IMR-90 (cell line): ENCODE measurements at regions not wholly inside any gene's neighbourhood (a gene's known extent, or its start where the extent isn't known, plus 50 kb on each side); places are given as distances from the start of the nearest gene placed in this dataset.

Experiments used
- ATAC-seq: fragments of 200-7000 bp; cut with Tn5 transposase; 2 replicates; pipeline ENCODE4 v1.9.1; 2020; ENCODE audit warnings: low read depth, mild to moderate bottlenecking, moderate library complexity
- BruUV-seq: library from RNA; stranded (reverse); fragments of 400-500 nt; replicated peaks from 2 replicates; lab custom pipeline; 2021; lab: Mats Ljungman, UMichigan
- CTCF ChIA-PET: fragments of 300-600 bp; formaldehyde crosslinking; extraction: SDS; loops from one replicate; lab custom pipeline; 2021; ENCODE audit warnings: antibody characterized with exemption; lab: Yijun Ruan, JAX
- POLR2A ChIA-PET: fragments of 300-600 bp; sonication (Branson Sonifier 250); formaldehyde crosslinking; loops from one replicate; lab custom pipeline; 2022; ENCODE audit warnings: antibody characterized with exemption; ENCODE audit not compliant: unreplicated experiment; lab: Charles Lee
- DNase-seq: peaks from one replicate; pipeline ENCODE4 v3.0.0; 2013
- H2AFZ ChIP-seq: replicated peaks from 2 replicates; pipeline ENCODE3; 2013; ENCODE audit warnings: low read length, mild to moderate bottlenecking; ENCODE audit not compliant: poor library complexity
- H2AK5ac ChIP-seq: 2 replicates; pipeline ENCODE4 v1.6.1; 2013; ENCODE audit warnings: low read depth, low read length, inconsistent platforms
- H2AK9ac ChIP-seq: replicated peaks from 2 replicates; pipeline ENCODE3; 2013; ENCODE audit warnings: mild to moderate bottlenecking, low read depth, low read length, moderate library complexity; ENCODE audit not compliant: poor library complexity
- H2BK120ac ChIP-seq: 2 replicates; pipeline ENCODE4 v1.6.1; 2013; ENCODE audit warnings: low read depth, low read length, inconsistent platforms
- H2BK15ac ChIP-seq: 3 replicates; pipeline ENCODE4 v1.6.1; 2013; ENCODE audit warnings: low read depth, low read length, inconsistent platforms
- H2BK20ac ChIP-seq: 2 replicates; pipeline ENCODE4 v1.6.1; 2013; ENCODE audit warnings: low read depth, mild to moderate bottlenecking, inconsistent platforms, low read length, moderate library complexity
- H2BK5ac ChIP-seq: 2 replicates; pipeline ENCODE4 v1.6.1; 2013; ENCODE audit warnings: mild to moderate bottlenecking, low read depth, low read length, inconsistent platforms; ENCODE audit not compliant: poor library complexity, severe bottlenecking
- H3K14ac ChIP-seq: replicated peaks from 2 replicates; pipeline ENCODE4 v1.6.1; 2013; ENCODE audit warnings: low read depth, low read length, inconsistent platforms
- H3K18ac ChIP-seq: 2 replicates; pipeline ENCODE4 v1.6.1; 2013; ENCODE audit warnings: low read depth, low read length, control low read depth
- H3K23ac ChIP-seq: 2 replicates; pipeline ENCODE4 v1.6.1; 2013; ENCODE audit warnings: low read depth, low read length, inconsistent platforms
- H3K27ac ChIP-seq: 2 replicates; pipeline ENCODE4 v1.5.1; 2013; ENCODE audit warnings: mild to moderate bottlenecking, control low read depth, low read length; ENCODE audit not compliant: insufficient read depth
- H3K27me3 ChIP-seq: 2 replicates; pipeline ENCODE4 v1.6.1; 2013; ENCODE audit warnings: low read length; ENCODE audit not compliant: control insufficient read depth, insufficient read depth
- H3K36me3 ChIP-seq: 2 replicates; pipeline ENCODE4 v1.6.1; 2013; ENCODE audit warnings: low read length, mixed read lengths; ENCODE audit not compliant: control insufficient read depth, insufficient read depth
- H3K4ac ChIP-seq: 2 replicates; pipeline ENCODE4 v1.6.1; 2013; ENCODE audit warnings: low read depth, low read length, inconsistent platforms
- H3K4me1 ChIP-seq: 2 replicates; pipeline ENCODE4 v1.6.1; 2013; ENCODE audit warnings: low read length, mixed read lengths; ENCODE audit not compliant: control insufficient read depth, insufficient read depth
- H3K4me2 ChIP-seq: 2 replicates; pipeline ENCODE4 v1.6.1; 2013; ENCODE audit warnings: low read depth, mild to moderate bottlenecking, control low read depth, low read length, moderate library complexity
- H3K4me3 ChIP-seq: 2 replicates; pipeline ENCODE4 v1.5.1; 2013; ENCODE audit warnings: low read depth, mild to moderate bottlenecking, control low read depth, low read length, moderate library complexity; ENCODE audit not compliant: insufficient read depth
- H3K56ac ChIP-seq: 2 replicates; pipeline ENCODE4 v1.6.1; 2013; ENCODE audit warnings: low read length, inconsistent platforms; ENCODE audit not compliant: insufficient read depth; ENCODE audit errors: extremely low read depth
- H3K79me1 ChIP-seq, 2 experiments: 2 replicates each; pipeline ENCODE4 v1.6.1; 2013; ENCODE audit warnings: low read length in 2 of 2, inconsistent platforms in 1 of 2, low read depth in 1 of 2
- H3K9ac ChIP-seq: 2 replicates; pipeline ENCODE4 v1.6.1; 2013; ENCODE audit warnings: low read depth, low read length, control low read depth
- H3K9me1 ChIP-seq: 2 replicates; pipeline ENCODE4 v1.6.1; 2013; ENCODE audit warnings: low read length, inconsistent platforms; ENCODE audit not compliant: insufficient read depth
- H3K9me3 ChIP-seq: 2 replicates; pipeline ENCODE4 v1.6.1; 2013; ENCODE audit warnings: low read length; ENCODE audit not compliant: control insufficient read depth, insufficient read depth
- H4K20me1 ChIP-seq: 2 replicates; pipeline ENCODE4 v1.6.1; 2013; ENCODE audit warnings: low read length, inconsistent platforms; ENCODE audit not compliant: insufficient read depth
- H4K5ac ChIP-seq: 2 replicates; pipeline ENCODE4 v1.6.1; 2013; ENCODE audit warnings: mild to moderate bottlenecking, low read depth, low read length, control low read depth
- H4K8ac ChIP-seq, 2 experiments: 2 replicates each; pipeline ENCODE4 v1.6.1; 2013; ENCODE audit warnings: low read depth in 2 of 2, low read length in 2 of 2, control low read depth in 1 of 2, inconsistent platforms in 1 of 2
- H4K91ac ChIP-seq: 2 replicates; pipeline ENCODE4 v1.6.1; 2013; ENCODE audit warnings: low read depth, low read length, inconsistent platforms; ENCODE audit not compliant: insufficient read depth
- BHLHE40 ChIP-seq: fragments of 150-350 bp; IDR thresholded peaks from 2 replicates; pipeline ENCODE4 v1.6.1; 2016; ENCODE audit warnings: mild to moderate bottlenecking, low read depth, low read length
- CEBPB ChIP-seq: IDR thresholded peaks from 2 replicates; pipeline ENCODE4 v1.6.1; 2012; ENCODE audit warnings: low read depth, low read length, improper control_type of control experiment
- CHD1 ChIP-seq: IDR thresholded peaks from 2 replicates; pipeline ENCODE4 v1.6.1; 2012; ENCODE audit warnings: low read depth, low read length, improper control_type of control experiment
- FOS ChIP-seq: fragments of 150-350 bp; IDR thresholded peaks from 2 replicates; pipeline ENCODE4 v1.6.1; 2016; ENCODE audit warnings: low read depth, low read length
- MAFK ChIP-seq: IDR thresholded peaks from 2 replicates; pipeline ENCODE4 v1.6.1; 2012; ENCODE audit warnings: low read depth, low read length, improper control_type of control experiment
- MAZ ChIP-seq: IDR thresholded peaks from 2 replicates; pipeline ENCODE4 v1.6.1; 2012; ENCODE audit warnings: low read depth, mild to moderate bottlenecking, low read length, improper control_type of control experiment, moderate library complexity, borderline replicate concordance
- MXI1 ChIP-seq: IDR thresholded peaks from 2 replicates; pipeline ENCODE4 v1.6.1; 2012; ENCODE audit warnings: low read depth, mild to moderate bottlenecking, low read length, moderate library complexity, borderline replicate concordance
- NFE2L2 ChIP-seq: fragments of 150-350 bp; IDR thresholded peaks from 2 replicates; pipeline ENCODE4 v1.6.1; 2016; ENCODE audit warnings: low read depth, mild to moderate bottlenecking, low read length
- POLR2A ChIP-seq: IDR thresholded peaks from 2 replicates; pipeline ENCODE4 v1.6.1; 2012; ENCODE audit warnings: mild to moderate bottlenecking, low read depth, low read length
- RAD21 ChIP-seq: IDR thresholded peaks from 2 replicates; pipeline ENCODE4 v1.6.1; 2012; ENCODE audit warnings: low read length, improper control_type of control experiment
- RCOR1 ChIP-seq: IDR thresholded peaks from 2 replicates; pipeline ENCODE4 v1.6.1; 2012; ENCODE audit warnings: mild to moderate bottlenecking, low read length, improper control_type of control experiment; ENCODE audit not compliant: insufficient replicate concordance
- RFX5 ChIP-seq: IDR thresholded peaks from 2 replicates; pipeline ENCODE4 v1.8.0; 2012; ENCODE audit warnings: low read depth, mild to moderate bottlenecking, low read length, moderate library complexity
- SMC3 ChIP-seq: fragments of 150-350 bp; IDR thresholded peaks from 2 replicates; pipeline ENCODE4 v1.6.1; 2016; ENCODE audit warnings: low read depth, mild to moderate bottlenecking, antibody characterized with exemption, low read length, moderate library complexity
- WGBS, 2 experiments: methylation state at CpG; one replicate each; pipeline versions ENCODE4 v1.1.5 to v1.1.7; 2013; ENCODE audit warnings: missing lambda C conversion rate in 2 of 2; ENCODE audit not compliant: insufficient read length in 1 of 2; ENCODE audit errors: extremely low coverage in 2 of 2; 5-methylcytosine and 5-hydroxymethylcytosine counted together
- dilution Hi-C: fragments of 300-500 bp; cut with HindIII; formaldehyde crosslinking; loops from one replicate; pipeline ENCODE4 v1.14.3; 2018; ENCODE audit warnings: low sequenced_read_pairs; ENCODE audit not compliant: unreplicated experiment
- in situ Hi-C: fragments of 300-500 bp; cut with MboI; formaldehyde crosslinking; loops from 3 replicates; pipeline ENCODE4 v1.14.3; 2019; ENCODE audit warnings: low sequenced_read_pairs, inconsistent platforms, mixed read lengths
- intact Hi-C: fragments of 100-400 bp; cut with micrococcal nuclease; formaldehyde crosslinking; loops from 2 replicates; pipeline ENCODE4 v1.10.0; 2022
- TF ChIP-seq, protein P1 (sequence below): conservative IDR thresholded peaks from 2 replicates; pipeline ENCODE4 v1.5.1; 2012; ENCODE audit warnings: mild to moderate bottlenecking, low read depth, low read length, improper control_type of control experiment
- TF ChIP-seq, protein P2 (sequence below): fragments of 150-350 bp; IDR thresholded peaks from 2 replicates; pipeline ENCODE4 v1.6.1; 2016; ENCODE audit warnings: low read depth, mild to moderate bottlenecking, low read length, moderate library complexity, borderline replicate concordance
- TF ChIP-seq, protein P3 (sequence below): fragments of 150-350 bp; IDR thresholded peaks from 2 replicates; pipeline ENCODE4 v1.6.1; 2017; ENCODE audit warnings: mild to moderate bottlenecking, antibody characterized with exemption, low read length, low read depth

DNA sequence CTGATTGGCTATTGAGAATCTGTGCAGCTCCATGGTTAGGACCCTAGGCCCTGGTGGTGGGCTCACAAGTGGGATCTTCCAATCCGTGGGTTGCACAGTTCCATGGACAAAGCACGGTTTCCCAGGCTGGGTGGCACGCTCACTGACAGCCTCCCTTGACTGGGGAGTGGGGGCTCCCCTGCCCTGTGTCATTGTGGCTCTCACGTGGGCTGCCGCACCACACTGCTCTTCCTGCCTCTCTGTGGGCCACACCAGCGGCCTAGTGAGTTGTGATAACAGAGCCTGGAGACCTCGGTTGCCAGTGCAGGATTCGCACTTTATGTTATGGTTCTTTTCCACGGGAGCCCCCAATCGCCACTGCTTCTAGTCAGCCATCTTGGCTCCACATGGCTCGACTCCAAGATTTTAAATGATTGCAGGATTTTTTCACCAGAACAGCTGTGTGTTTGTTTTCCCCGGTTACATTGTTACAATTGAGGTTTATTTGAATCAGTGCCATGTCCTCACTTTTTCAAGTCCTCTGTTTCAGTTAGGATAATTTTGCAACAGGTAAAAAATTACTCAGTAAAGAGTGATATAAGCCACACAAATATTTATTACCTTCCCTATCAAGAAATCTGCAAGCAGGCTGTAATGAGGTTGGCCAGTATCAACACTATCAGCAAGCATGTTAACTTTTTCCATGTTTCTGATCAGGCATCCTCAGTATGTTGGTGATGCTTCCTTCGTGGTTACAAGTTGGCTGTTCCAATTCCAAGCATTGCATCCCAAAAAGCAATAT lies 253.8 kb downstream of the ZNF608 start:
- Histone ChIP-seq H3K23ac (no peak overlapping the region), H2AK9ac (no peak overlapping the region), H3K36me3 (no peaks in the 10 kb centered on the region), H2AFZ (peak overlapping the region; percentile 19), H3K4ac (no peak overlapping the region), H3K27me3 (no peaks in the 10 kb centered on the region), H3K79me1 (no peaks in the 10 kb centered on the region), H4K91ac (no peak overlapping the region), H2BK5ac (no peak overlapping the region), H3K9ac (no peak overlapping the region), H2BK20ac (no peak overlapping the region), H2BK120ac (no peak overlapping the region), H3K14ac (no peak overlapping the region), H4K20me1 (no peaks in the 10 kb centered on the region), H3K27ac (no peak overlapping the region), H3K18ac (no peak overlapping the region), H2BK15ac (no peak overlapping the region), H4K8ac (no peak overlapping the region), H4K5ac (no peak overlapping the region), H2AK5ac (no peak overlapping the region), H3K9me1 (no peaks in the 10 kb centered on the region), H3K4me3 (no peak overlapping the region), H3K9me3 (no peaks in the 10 kb centered on the region; the same call in 1 of the 2 replicates), H3K4me2 (no peak overlapping the region), H3K56ac (no peak overlapping the region), H3K4me1 (no peaks in the 10 kb centered on the region)
- ATAC-seq (no peak), DNase-seq (no peak)
- ChIA-PET POLR2A (no interaction called here), CTCF (interaction anchor here (0.6 kb wide), 1 partner anchor 44 kb away, joined by 3 read pairs; no protein-coding TSS in a partner anchor)
- BruUV-seq = no TSS peak
- intact Hi-C loops (no loop called here), in situ Hi-C loops (no loop called here), dilution Hi-C loops (no loop called here)
- TF ChIP-seq MAZ (no peak), RFX5 (no peak), CHD1 (no peak), BHLHE40 (no peak), MAFK (no peak), FOS (no peak), RCOR1 (no peak), CEBPB (no peak), POLR2A (no peak), MXI1 (no peak), SMC3 (no peak), RAD21 (no peak), NFE2L2 (no peak)
- TF ChIP-seq, protein P1, sequence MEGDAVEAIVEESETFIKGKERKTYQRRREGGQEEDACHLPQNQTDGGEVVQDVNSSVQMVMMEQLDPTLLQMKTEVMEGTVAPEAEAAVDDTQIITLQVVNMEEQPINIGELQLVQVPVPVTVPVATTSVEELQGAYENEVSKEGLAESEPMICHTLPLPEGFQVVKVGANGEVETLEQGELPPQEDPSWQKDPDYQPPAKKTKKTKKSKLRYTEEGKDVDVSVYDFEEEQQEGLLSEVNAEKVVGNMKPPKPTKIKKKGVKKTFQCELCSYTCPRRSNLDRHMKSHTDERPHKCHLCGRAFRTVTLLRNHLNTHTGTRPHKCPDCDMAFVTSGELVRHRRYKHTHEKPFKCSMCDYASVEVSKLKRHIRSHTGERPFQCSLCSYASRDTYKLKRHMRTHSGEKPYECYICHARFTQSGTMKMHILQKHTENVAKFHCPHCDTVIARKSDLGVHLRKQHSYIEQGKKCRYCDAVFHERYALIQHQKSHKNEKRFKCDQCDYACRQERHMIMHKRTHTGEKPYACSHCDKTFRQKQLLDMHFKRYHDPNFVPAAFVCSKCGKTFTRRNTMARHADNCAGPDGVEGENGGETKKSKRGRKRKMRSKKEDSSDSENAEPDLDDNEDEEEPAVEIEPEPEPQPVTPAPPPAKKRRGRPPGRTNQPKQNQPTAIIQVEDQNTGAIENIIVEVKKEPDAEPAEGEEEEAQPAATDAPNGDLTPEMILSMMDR = no peak
- TF ChIP-seq, protein P2, sequence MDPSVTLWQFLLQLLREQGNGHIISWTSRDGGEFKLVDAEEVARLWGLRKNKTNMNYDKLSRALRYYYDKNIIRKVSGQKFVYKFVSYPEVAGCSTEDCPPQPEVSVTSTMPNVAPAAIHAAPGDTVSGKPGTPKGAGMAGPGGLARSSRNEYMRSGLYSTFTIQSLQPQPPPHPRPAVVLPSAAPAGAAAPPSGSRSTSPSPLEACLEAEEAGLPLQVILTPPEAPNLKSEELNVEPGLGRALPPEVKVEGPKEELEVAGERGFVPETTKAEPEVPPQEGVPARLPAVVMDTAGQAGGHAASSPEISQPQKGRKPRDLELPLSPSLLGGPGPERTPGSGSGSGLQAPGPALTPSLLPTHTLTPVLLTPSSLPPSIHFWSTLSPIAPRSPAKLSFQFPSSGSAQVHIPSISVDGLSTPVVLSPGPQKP = no peak
- TF ChIP-seq, protein P3, sequence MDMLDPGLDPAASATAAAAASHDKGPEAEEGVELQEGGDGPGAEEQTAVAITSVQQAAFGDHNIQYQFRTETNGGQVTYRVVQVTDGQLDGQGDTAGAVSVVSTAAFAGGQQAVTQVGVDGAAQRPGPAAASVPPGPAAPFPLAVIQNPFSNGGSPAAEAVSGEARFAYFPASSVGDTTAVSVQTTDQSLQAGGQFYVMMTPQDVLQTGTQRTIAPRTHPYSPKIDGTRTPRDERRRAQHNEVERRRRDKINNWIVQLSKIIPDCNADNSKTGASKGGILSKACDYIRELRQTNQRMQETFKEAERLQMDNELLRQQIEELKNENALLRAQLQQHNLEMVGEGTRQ = no peak
- WGBS, 2 experiments = 100% methylated on average over 4 of the region's 13 CpGs; no CpG with 5 or more reads in 1 of the 2 experiments
